ENCODE measurements at regions not wholly inside any gene's neighbourhood (a gene's known extent, or its start where the extent isn't known, plus 50 kb on each side); places are given as distances from the start of the nearest gene placed in this dataset.

GRCh38 chr1:164977561-164977960 lies 379.0 kb downstream of the LMX1A start:
- H3K4me2 ChIP-seq (ENCODE audit: low read length) = no peak overlapping the region
- TF ChIP-seq CTCF (IDR thresholded peaks at IDR 0.05) = no peak
- H3K79me2 ChIP-seq = no peaks in the 10 kb centered on the region
- no peaks in the 10 kb centered on the region for H3K9me3 ChIP-seq (ENCODE audit: control insufficient read depth, low read length)
- peak overlapping the region; percentile 49 for H3K27ac ChIP-seq
- H2AFZ ChIP-seq = peak overlapping the region; percentile 53
- no peaks in the 10 kb centered on the region for H3K36me3 ChIP-seq (ENCODE audit: control insufficient read depth, insufficient read depth, low read length)
- no peak overlapping the region for H3K4me3 ChIP-seq (ENCODE audit: low read depth, low read length)
- H3K9ac ChIP-seq = no peak overlapping the region
- H3K27me3 ChIP-seq (ENCODE audit: control insufficient read depth, insufficient read depth, low read length) = no peaks in the 10 kb centered on the region
- peaks cover 23% of the 10 kb centered on the region for H3K4me1 ChIP-seq

- H3K9ac ChIP-seq = no peak overlapping the region
- H3K9me3 ChIP-seq (ENCODE audit: control insufficient read depth, low read length) = no peaks in the 10 kb centered on the region
- no peak overlapping the region for H3K4me2 ChIP-seq (ENCODE audit: low read length)
- no peaks in the 10 kb centered on the region for H3K36me3 ChIP-seq (ENCODE audit: control insufficient read depth, insufficient read depth, low read length)
- no peak overlapping the region for H3K4me3 ChIP-seq (ENCODE audit: low read depth, low read length)
- H3K27ac ChIP-seq = peak overlapping the region; percentile 15
- H3K27me3 ChIP-seq (ENCODE audit: control insufficient read depth, insufficient read depth, low read length) = no peaks in the 10 kb centered on the region
- no peak overlapping the region for H2AFZ ChIP-seq
- peaks cover 2% of the 10 kb centered on the region for H3K4me1 ChIP-seq
- no peak for TF ChIP-seq CTCF (IDR thresholded peaks at IDR 0.05)
- no peaks in the 10 kb centered on the region for H3K79me2 ChIP-seq
These were observed 384.5 kb downstream of the LMX1A start for GRCh38 chr1:164971921-164972415.

DNA sequence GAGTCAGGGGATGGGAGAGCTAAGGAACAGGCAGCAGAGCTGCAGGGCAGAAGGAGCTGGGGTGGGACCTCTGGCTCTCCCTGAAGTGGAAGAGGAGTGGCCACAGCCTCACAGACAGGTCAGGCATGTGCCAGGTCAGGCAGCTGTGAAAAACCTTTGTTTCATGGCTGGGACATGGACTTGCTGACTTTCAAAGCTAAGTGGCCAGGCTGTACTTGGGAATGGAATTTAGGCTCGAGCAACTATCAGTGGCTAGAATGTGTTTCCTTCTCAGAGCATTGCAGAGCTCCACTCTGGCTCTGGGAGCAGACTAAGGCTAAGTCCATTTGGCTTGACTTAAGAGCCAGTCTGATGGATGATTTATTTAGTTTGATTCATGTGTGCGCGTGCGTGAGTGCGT lies 385.1 kb downstream of the LMX1A start:
- Histone ChIP-seq H3K4me2 (ENCODE audit: low read length) (no peak overlapping the region), H3K4me1 (no peaks in the 10 kb centered on the region), H3K4me3 (ENCODE audit: low read depth, low read length) (no peak overlapping the region), H3K9ac (no peak overlapping the region), H2AFZ (no peak overlapping the region), H3K27me3 (ENCODE audit: control insufficient read depth, insufficient read depth, low read length) (no peaks in the 10 kb centered on the region), H3K9me3 (ENCODE audit: control insufficient read depth, low read length) (no peaks in the 10 kb centered on the region), H3K79me2 (no peaks in the 10 kb centered on the region), H3K36me3 (ENCODE audit: control insufficient read depth, insufficient read depth, low read length) (no peaks in the 10 kb centered on the region), H3K27ac (no peak overlapping the region)
- TF ChIP-seq CTCF (IDR thresholded peaks at IDR 0.05) = no peak

DNA sequence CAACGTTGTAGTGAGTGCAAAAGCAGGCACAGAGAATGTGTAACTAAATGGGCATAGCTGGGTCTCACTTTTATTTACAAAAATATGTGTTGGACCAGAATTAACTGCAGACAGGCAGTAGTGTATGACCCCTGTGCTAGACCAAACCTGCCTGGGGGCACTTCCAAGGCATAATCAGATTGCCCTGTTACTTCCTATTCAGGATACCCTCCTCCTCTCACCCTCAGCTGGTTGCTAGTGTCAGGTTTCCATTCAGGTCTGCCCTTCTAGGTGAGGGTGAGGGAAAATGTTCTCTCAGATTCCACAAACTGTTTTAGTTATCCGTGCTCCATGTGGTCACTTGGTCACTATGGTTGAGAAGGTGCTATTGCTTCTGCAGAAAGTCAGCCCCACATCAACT lies 387.3 kb downstream of the LMX1A start:
- Histone ChIP-seq H3K79me2 (no peaks in the 10 kb centered on the region), H3K4me2 (ENCODE audit: low read length) (no peak overlapping the region), H3K27me3 (ENCODE audit: control insufficient read depth, insufficient read depth, low read length) (no peaks in the 10 kb centered on the region), H3K4me3 (ENCODE audit: low read depth, low read length) (no peak overlapping the region), H3K27ac (peak overlapping the region; percentile 49), H3K4me1 (no peaks in the 10 kb centered on the region), H3K9ac (no peak overlapping the region), H3K36me3 (ENCODE audit: control insufficient read depth, insufficient read depth, low read length) (no peaks in the 10 kb centered on the region), H3K9me3 (ENCODE audit: control insufficient read depth, low read length) (no peaks in the 10 kb centered on the region), H2AFZ (no peak overlapping the region)
- no peak for TF ChIP-seq CTCF (IDR thresholded peaks at IDR 0.05)

- H3K4me3 ChIP-seq (ENCODE audit: low read depth, low read length) = no peak overlapping the region
- H3K27me3 ChIP-seq (ENCODE audit: control insufficient read depth, insufficient read depth, low read length) = no peaks in the 10 kb centered on the region
- TF ChIP-seq CTCF (IDR thresholded peaks at IDR 0.05) = no peak
- no peaks in the 10 kb centered on the region for H3K9me3 ChIP-seq (ENCODE audit: control insufficient read depth, low read length)
- no peak overlapping the region for H2AFZ ChIP-seq
- no peak overlapping the region for H3K4me2 ChIP-seq (ENCODE audit: low read length)
- H3K36me3 ChIP-seq (ENCODE audit: control insufficient read depth, insufficient read depth, low read length) = no peaks in the 10 kb centered on the region
- no peak overlapping the region for H3K9ac ChIP-seq
- no peaks in the 10 kb centered on the region for H3K4me1 ChIP-seq
- no peak overlapping the region for H3K27ac ChIP-seq
- H3K79me2 ChIP-seq = no peaks in the 10 kb centered on the region
These were observed 389.2 kb downstream of the LMX1A start for GRCh38 chr1:164967300-164967699.
